Stimulated activated CD4-positive, alpha-beta T cell treated with anti-CD3 and anti-CD28 coated beads, TNF-alpha, amount 100 ng/mL, for 1 hour (primary cell): ENCODE measurements at regions not wholly inside any gene's neighbourhood (a gene's known extent, or its start where the extent isn't known, plus 50 kb on each side); places are given as distances from the start of the nearest gene placed in this dataset.

Experiments
- DNase-seq, 3 donors: peaks; one replicate each; pipeline ENCODE4 v3.0.0-alpha.2; 2020; ENCODE audit warnings: low read depth in 3 of 3, low spot score in 1 of 3

- DNase-seq = no peak
Measured at GRCh38 chr13:75055296-75055695, 426.7 kb downstream of the TBC1D4 start.

GRCh38 chr13:75052616-75053015, 429.4 kb downstream of the TBC1D4 start:
- DNase-seq = no peak

- no peak for DNase-seq
Measured at GRCh38 chr13:75050419-75051046, 431.4 kb downstream of the TBC1D4 start.

DNA sequence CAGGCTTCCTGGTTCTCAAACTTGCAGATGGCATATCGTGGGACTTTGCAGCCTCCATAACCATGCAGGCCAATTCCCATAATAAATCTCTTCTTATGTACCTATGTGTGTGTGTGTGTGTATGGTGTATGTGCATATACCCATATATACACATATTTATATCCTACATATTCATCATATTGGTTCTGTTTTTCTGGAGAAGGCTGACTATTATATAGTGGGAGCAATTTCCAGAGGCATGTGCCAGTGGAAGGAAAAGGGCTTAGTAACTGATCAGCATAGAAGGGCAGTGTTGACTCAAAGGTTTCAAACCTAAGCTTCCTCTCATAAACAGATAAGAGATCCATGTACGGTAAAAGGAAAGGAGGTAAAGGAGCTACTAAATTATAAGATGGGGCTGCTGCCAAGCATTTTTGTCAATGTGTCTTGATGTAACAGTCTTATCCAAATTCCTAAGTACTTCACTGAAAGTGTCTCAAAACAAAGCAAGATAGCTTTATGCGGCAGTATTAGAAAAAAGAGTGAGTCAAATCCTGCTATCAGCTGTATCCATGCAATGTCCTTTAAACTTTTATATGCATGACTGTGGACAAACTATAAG, 432.1 kb downstream of the TBC1D4 start:
- no peak for DNase-seq

DNA sequence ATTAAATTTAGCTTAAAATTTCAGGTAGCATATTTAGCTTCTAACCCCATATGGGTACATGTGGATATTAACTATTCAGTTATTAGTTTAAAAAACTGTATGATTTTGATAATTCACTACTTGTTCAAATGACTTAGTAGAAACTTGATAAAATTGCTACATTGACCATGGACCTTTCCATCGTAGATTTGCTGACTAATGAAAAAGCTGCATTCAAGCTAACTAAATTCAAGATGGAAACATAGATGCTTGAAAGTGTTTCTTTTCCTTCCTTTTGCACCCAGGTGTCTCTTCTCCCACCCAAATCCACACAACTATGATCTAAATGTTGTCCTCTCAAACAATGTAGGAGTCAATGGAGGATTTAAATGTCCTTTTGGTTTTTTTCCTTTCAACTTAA, 439.2 kb downstream of the TBC1D4 start:
- no peak for DNase-seq

DNA sequence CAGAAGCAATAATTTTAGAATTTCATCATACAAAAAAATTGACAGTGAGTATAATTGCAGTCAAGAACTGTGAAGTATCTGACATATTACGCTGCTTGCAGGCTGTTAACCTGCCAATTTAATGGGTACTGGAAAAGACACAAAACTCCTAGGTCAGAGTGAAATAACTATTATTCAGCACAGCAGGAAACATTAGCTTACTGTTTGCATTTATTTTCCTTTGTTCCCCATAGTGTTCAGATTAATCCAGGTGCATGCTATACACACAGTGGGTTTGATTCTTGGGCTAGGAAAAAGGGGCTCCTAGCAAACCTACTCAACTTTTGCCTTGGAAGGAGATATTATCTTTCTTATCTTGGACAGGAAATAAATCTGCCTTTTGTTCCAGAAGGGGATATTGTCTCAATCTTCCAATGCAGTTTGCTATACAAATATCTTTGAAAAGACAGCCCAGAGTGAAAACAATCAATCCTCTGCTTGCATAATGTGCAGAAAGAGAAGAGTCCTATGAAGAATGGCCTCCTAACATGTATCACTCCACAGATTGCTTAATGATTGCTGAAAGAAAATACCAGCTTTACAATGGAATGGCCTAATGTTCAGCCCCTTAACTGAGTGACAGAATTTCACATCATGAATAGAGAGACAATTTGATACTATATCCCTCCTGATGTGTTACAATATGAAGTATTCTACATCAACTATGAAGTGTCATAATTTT, 443.4 kb downstream of the TBC1D4 start:
- no peak for DNase-seq

DNA sequence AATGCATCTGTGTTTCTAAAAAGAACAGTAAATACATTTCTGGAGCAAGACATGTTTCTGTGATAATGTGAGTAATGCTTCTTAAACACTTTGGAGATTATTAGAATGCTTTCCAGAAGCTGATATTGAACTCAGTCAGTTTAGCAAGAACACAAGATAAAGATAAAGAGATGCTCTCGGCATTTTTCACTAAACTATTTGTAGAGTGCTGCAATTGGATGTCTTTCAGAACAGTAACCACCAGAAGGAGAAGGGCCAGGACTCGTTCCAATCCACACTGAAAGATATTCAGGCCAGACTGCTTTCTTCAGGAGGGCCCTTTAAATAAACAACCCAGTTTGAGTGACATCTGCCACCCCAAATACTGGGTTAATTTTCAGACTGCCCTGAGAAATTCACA, 456.0 kb downstream of the TBC1D4 start:
- DNase-seq = no peak

DNA sequence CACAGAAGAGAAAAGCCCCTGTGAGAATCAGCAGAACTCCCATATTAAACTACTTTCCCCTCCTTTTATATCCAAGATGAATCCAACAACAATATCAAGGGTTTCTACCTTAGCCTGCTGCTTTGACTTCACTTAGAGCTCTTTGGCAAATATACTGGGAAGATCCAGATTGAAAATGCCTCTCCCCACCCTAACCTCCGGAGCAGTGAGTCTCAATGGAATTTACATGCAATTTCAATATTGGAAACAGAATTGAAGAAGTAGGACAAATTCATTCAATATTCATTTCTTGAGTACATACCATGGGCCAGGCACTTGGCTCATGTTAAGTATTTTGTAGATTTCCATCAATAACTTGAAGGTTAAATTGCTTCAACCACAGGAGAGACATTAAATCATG, 457.4 kb downstream of the TBC1D4 start:
- DNase-seq = no peak

DNA sequence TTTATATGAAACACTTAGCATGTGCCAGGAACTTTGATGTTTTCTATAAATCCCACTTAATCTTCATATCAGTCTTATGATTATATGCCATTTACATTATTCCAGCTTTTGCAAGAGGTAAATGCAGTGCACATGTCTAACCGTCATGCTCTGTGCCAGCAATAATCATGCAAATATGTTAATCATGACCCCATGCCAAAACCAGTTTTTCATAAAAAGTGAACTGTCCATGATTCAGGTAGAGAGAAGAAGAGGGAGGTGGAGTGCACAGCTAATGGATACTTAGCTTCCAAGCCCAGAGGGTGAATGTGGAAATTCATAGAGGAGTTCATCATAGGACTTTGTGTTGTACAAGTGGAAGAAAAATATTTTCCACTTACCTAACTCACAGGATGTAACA, 458.4 kb downstream of the TBC1D4 start:
- DNase-seq = no peak

- no peak for DNase-seq
Measured at GRCh38 chr13:75021151-75021550, 460.8 kb downstream of the TBC1D4 start.

DNA sequence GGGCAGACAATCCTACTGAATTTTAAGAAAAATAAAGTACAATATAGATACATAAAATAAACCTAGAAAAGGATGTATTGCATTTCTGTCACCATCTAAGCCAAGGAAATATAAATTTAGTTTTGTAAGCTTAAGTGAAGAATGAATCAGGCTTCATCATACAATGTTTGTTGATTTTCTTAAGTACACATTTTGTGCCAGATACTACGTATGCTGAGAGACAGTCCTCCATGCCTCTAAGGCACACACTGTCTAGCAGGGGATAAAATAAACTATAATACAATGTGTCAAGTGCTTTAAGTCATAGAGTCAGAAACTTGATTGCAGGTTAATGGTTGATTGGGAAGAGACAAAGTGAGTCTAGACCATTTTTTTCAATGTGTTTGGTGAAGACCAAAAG, 465.7 kb downstream of the TBC1D4 start:
- DNase-seq = no peak

GRCh38 chr13:75013818-75014217, 468.2 kb downstream of the TBC1D4 start:
- no peak for DNase-seq

DNA sequence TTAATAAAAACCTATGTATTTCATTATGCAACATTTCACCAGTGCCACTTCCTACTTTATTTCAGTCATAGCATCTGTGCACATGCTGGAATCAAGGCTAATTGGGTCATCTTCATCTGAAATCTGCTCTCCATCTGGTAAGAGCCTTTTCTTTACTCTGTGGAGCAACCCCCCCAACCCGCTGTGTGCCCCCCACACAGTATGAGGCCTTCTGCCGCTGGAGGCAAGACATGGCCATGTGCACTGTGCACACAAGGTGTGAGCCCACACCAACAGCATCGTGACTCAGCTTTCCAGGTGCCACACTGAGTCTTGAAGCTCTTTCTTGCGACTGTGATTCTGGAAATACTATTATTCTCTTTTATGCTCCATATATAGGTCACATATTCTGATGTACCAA, 471.0 kb downstream of the TBC1D4 start:
- DNase-seq = no peak

DNA sequence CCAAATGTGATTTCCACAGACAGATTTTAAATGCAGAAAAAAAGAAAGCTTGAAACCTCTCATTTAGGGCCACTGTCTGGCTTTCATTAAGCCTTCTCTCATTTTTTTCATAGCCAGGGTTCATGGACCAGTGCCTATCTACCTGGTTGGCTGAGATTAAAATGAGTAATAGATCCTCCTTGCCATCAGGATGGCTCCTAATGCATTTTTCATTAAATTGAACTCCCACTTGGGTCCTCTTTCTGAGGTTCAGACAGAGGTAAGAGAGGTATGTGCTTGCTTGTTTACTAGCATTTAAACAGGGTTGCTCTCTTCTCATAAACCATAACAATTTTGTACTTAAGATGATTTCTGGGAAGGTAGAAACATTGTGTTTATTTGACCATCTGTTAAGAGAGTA, 473.0 kb downstream of the TBC1D4 start:
- no peak for DNase-seq

GRCh38 chr13:74990992-74991391, 491.0 kb downstream of the TBC1D4 start:
- no peak for DNase-seq

- no peak for DNase-seq
Measured at GRCh38 chr13:74987124-74987690, 494.8 kb downstream of the TBC1D4 start.

GRCh38 chr13:74986609-74987008, 495.4 kb downstream of the TBC1D4 start:
- DNase-seq = no peak

- no peak for DNase-seq
Measured at GRCh38 chr13:74979703-74980102, 502.3 kb downstream of the TBC1D4 start.

GRCh38 chr13:74978591-74978990, 503.4 kb downstream of the TBC1D4 start:
- no peak for DNase-seq

DNA sequence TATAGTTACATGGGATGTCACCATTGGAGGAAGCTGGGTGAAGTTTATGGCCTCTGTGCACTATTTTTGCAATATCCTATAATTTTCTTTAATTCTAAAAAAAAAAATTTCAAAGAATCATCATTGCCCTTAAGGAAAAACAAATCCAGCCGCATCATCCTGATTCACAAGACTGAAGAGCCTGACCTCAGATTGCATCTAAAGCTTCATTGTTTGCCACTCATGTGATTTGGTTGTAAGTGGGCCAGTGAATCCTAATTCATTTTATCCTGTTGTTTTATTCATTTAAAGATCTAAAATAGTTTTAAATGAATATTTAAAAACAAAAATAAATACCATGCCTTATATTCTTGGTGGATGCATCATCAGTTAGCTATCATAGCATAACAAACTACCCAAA, 504.5 kb downstream of the TBC1D4 start:
- no peak for DNase-seq

- no peak for DNase-seq
Measured at GRCh38 chr13:74975111-74975510, 506.9 kb downstream of the TBC1D4 start.
